ENCODE measurements at regions not wholly inside any gene's neighbourhood (a gene's known extent, or its start where the extent isn't known, plus 50 kb on each side); places are given as distances from the start of the nearest gene placed in this dataset.

GRCh38 chr5:174195517-174195916, 150.0 kb downstream of the NSG2 start:
- ChIA-PET CTCF (no interaction called here), POLR2A (no interaction called here), RAD21 (ENCODE audit: low non-redundant PET in 1 of 2, low total read pairs in 2 of 2, uncharacterized antibody in 2 of 2, unreplicated experiment in 2 of 2) (no interaction called here)
- no peak for TF ChIP-seq POLR2A (IDR thresholded peaks at IDR 0.05; ENCODE audit: borderline replicate concordance, extremely low read depth, insufficient read depth, insufficient read length)
- no peak for TF ChIP-seq JUND (IDR thresholded peaks at IDR 0.05)
- TF ChIP-seq SIN3A (IDR thresholded peaks at IDR 0.05; ENCODE audit: low read depth) = no peak
- no peak for TF ChIP-seq ZNF274 (IDR thresholded peaks at IDR 0.05; ENCODE audit: low read depth, low read length)
- no peak for TF ChIP-seq RAD21 (IDR thresholded peaks at IDR 0.05; ENCODE audit: low read depth)
- no peak for TF ChIP-seq FOSL1 (IDR thresholded peaks at IDR 0.05; ENCODE audit: low read depth)
- TF ChIP-seq, protein P1, sequence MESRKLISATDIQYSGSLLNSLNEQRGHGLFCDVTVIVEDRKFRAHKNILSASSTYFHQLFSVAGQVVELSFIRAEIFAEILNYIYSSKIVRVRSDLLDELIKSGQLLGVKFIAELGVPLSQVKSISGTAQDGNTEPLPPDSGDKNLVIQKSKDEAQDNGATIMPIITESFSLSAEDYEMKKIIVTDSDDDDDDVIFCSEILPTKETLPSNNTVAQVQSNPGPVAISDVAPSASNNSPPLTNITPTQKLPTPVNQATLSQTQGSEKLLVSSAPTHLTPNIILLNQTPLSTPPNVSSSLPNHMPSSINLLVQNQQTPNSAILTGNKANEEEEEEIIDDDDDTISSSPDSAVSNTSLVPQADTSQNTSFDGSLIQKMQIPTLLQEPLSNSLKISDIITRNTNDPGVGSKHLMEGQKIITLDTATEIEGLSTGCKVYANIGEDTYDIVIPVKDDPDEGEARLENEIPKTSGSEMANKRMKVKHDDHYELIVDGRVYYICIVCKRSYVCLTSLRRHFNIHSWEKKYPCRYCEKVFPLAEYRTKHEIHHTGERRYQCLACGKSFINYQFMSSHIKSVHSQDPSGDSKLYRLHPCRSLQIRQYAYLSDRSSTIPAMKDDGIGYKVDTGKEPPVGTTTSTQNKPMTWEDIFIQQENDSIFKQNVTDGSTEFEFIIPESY (IDR thresholded peaks at IDR 0.05; ENCODE audit: extremely low read depth, insufficient replicate concordance, low read length) = no peak
- no peak for TF ChIP-seq POLR2AphosphoS5 (IDR thresholded peaks at IDR 0.05; ENCODE audit: low read depth, low read length)
- TF ChIP-seq ELF1 (IDR thresholded peaks at IDR 0.05; ENCODE audit: borderline replicate concordance, low read depth) = no peak
- no peak for TF ChIP-seq SP1 (IDR thresholded peaks at IDR 0.05; ENCODE audit: low read depth)
- TF ChIP-seq REST (IDR thresholded peaks at IDR 0.05; ENCODE audit: low read depth) = no peak
- no peak for TF ChIP-seq EZH2 (IDR thresholded peaks at IDR 0.05)
- TF ChIP-seq ZFX (IDR thresholded peaks at IDR 0.05) = no peak
- H3K4me1 ChIP-seq (ENCODE audit: control insufficient read depth in 1 of 2, insufficient read depth in 2 of 2, low read length in 2 of 2) = peaks cover 0 to 3% of the 10 kb centered on the region in 2 experiments; a peak in 1 of 4 replicates
- H3K9ac ChIP-seq (ENCODE audit: low read length) = no peak overlapping the region
- no peak overlapping the region for H3K27ac ChIP-seq (ENCODE audit: low read depth, low read length)
- BruUV-seq (replicated peaks) = no TSS peak
- H3K36me3 ChIP-seq (ENCODE audit: control insufficient read depth in 1 of 2, insufficient read depth in 2 of 2, low read length in 2 of 2) = no peaks in the 10 kb centered on the region
- intact Hi-C loops (cut with micrococcal nuclease) = no loop called here
- ATAC-seq (peak; percentile 53), DNase-seq (ENCODE audit: low read depth, low spot score) (no peak)
- no peaks in the 10 kb centered on the region for H3K79me2 ChIP-seq (ENCODE audit: insufficient read depth, low read length)
- no peak overlapping the region for H2AFZ ChIP-seq (ENCODE audit: low read depth, low read length, poor library complexity, severe bottlenecking)
- H4K20me1 ChIP-seq (ENCODE audit: insufficient read depth) = no peaks in the 10 kb centered on the region
- H3K27me3 ChIP-seq (ENCODE audit: insufficient read depth, low read length) = peaks cover 33% of the 10 kb centered on the region; the same call in 1 of the 2 replicates
- H3K4me3 ChIP-seq (replicated peaks in 1 of 2; ENCODE audit: low read depth in 1 of 2, low read length in 2 of 2) = no peak overlapping the region
- H3K9me3 ChIP-seq (ENCODE audit: control insufficient read depth in 1 of 2, insufficient read depth in 1 of 2, low read depth in 1 of 2, low read length in 2 of 2) = no peaks in the 10 kb centered on the region
- no peaks in the 10 kb centered on the region for H3K9me2 ChIP-seq (ENCODE audit: insufficient read depth)
- no peak overlapping the region for H3K4me2 ChIP-seq (ENCODE audit: low read length)

Measured in HCT116 (cell line).